Skeletal muscle satellite cell (primary cell): ENCODE measurements at regions not wholly inside any gene's neighbourhood (a gene's known extent, or its start where the extent isn't known, plus 50 kb on each side); places are given as distances from the start of the nearest gene placed in this dataset.
A peak's percentile ranks its signal among the peaks of the same experiment; 100 is the strongest.

ENCODE experiments used
- H3K27me3 ChIP-seq: 2 replicates; pipeline ENCODE4 v1.7.0; 2013; ENCODE audit warnings: low read length; ENCODE audit not compliant: control insufficient read depth, insufficient read depth
- H3K36me3 ChIP-seq: 2 replicates; pipeline ENCODE4 v1.7.0; 2013; ENCODE audit warnings: mild to moderate bottlenecking, control low read depth, low read length; ENCODE audit not compliant: insufficient read depth
- H3K4me1 ChIP-seq: 2 replicates; pipeline ENCODE4 v1.7.0; 2013; ENCODE audit warnings: low read length; ENCODE audit not compliant: control insufficient read depth, insufficient read depth
- H3K4me2 ChIP-seq: 2 replicates; pipeline ENCODE4 v1.7.0; 2013; ENCODE audit warnings: mild to moderate bottlenecking, low read length
- H3K4me3 ChIP-seq: 2 replicates; pipeline ENCODE4 v1.7.0; 2013; ENCODE audit warnings: low read length
- H3K9ac ChIP-seq: 2 replicates; pipeline ENCODE4 v1.7.0; 2013; ENCODE audit warnings: mild to moderate bottlenecking, low read depth, low read length, moderate library complexity
- H3K9me3 ChIP-seq: replicated peaks from 2 replicates; pipeline ENCODE4 v1.7.0; 2013; ENCODE audit warnings: mild to moderate bottlenecking, control low read depth, low read length

GRCh38 chr10:91690412-91690811 lies 57.5 kb upstream of the PPP1R3C start:
- H3K4me3 ChIP-seq: no peak overlapping the region
- H3K36me3 ChIP-seq: no peaks in the 10 kb centered on the region
- H3K9me3 ChIP-seq: no peaks in the 10 kb centered on the region
- no peak overlapping the region for H3K4me2 ChIP-seq
- no peak overlapping the region for H3K9ac ChIP-seq
- no peaks in the 10 kb centered on the region for H3K27me3 ChIP-seq
- peaks cover 18% of the 10 kb centered on the region for H3K4me1 ChIP-seq

- no peaks in the 10 kb centered on the region for H3K27me3 ChIP-seq
- H3K9me3 ChIP-seq: no peaks in the 10 kb centered on the region
- peaks cover 22% of the 10 kb centered on the region for H3K4me1 ChIP-seq
- no peak overlapping the region for H3K4me2 ChIP-seq
- H3K9ac ChIP-seq: no peak overlapping the region
- H3K4me3 ChIP-seq: no peak overlapping the region
- no peaks in the 10 kb centered on the region for H3K36me3 ChIP-seq
These were observed 56.9 kb upstream of the PPP1R3C start for GRCh38 chr10:91689731-91690168.

GRCh38 chr10:91684841-91685240 lies 52.0 kb upstream of the PPP1R3C start:
- no peak overlapping the region for H3K4me3 ChIP-seq

GRCh38 chr10:91683975-91684374 lies 51.1 kb upstream of the PPP1R3C start:
- H3K9ac ChIP-seq: peak overlapping the region; percentile 4
- H3K4me1 ChIP-seq: peaks cover 50% of the 10 kb centered on the region
- no peaks in the 10 kb centered on the region for H3K27me3 ChIP-seq
- H3K9me3 ChIP-seq: no peaks in the 10 kb centered on the region
- peak overlapping the region; percentile 66 for H3K4me2 ChIP-seq
- no peaks in the 10 kb centered on the region for H3K36me3 ChIP-seq
- H3K4me3 ChIP-seq: peak overlapping the region; percentile 25

More at GRCh38 chr10:91684841-91685240, 52.0 kb upstream of the PPP1R3C start:
- no peak overlapping the region for H3K4me2 ChIP-seq
- no peak overlapping the region for H3K9ac ChIP-seq
- H3K9me3 ChIP-seq: no peaks in the 10 kb centered on the region
- H3K27me3 ChIP-seq: no peaks in the 10 kb centered on the region
- H3K36me3 ChIP-seq: no peaks in the 10 kb centered on the region
- H3K4me1 ChIP-seq: peaks cover 56% of the 10 kb centered on the region

- H3K4me3 ChIP-seq: no peak overlapping the region
- H3K9me3 ChIP-seq: no peaks in the 10 kb centered on the region
- no peaks in the 10 kb centered on the region for H3K36me3 ChIP-seq
- H3K4me2 ChIP-seq: no peak overlapping the region
- peaks cover 43% of the 10 kb centered on the region for H3K4me1 ChIP-seq
- no peak overlapping the region for H3K9ac ChIP-seq
- no peaks in the 10 kb centered on the region for H3K27me3 ChIP-seq
These were observed 50.0 kb upstream of the PPP1R3C start for GRCh38 chr10:91682912-91683311.
